K562 (cell line): ENCODE measurements at regions not wholly inside any gene's neighbourhood (a gene's known extent, or its start where the extent isn't known, plus 50 kb on each side); places are given as distances from the start of the nearest gene placed in this dataset.
"Not testable (repeated sequence)": the region's sequence is repeated elsewhere in the genome, so short reads cannot be mapped to it uniquely, and the experiment has no call there.

Experiments used
- ATAC-seq: fragments of 200-7000 bp; cut with Tn5 transposase; 3 replicates; pipeline ENCODE4 v1.9.1; 2020; ENCODE audit warnings: moderate library complexity
- BruUV-seq: library from RNA; stranded (reverse); fragments of 400-500 nt; replicated peaks from 2 replicates; lab custom pipeline; 2021; lab: Mats Ljungman, UMichigan
- CTCF ChIA-PET: fragments of 300-600 bp; formaldehyde crosslinking; extraction: SDS; loops from one replicate; lab custom pipeline; 2021; ENCODE audit warnings: low intra/inter-chr PET ratio; lab: Yijun Ruan, JAX
- POLR2A ChIA-PET: fragments of 300-600, 350-650 bp; sonication (Branson Sonifier 250); formaldehyde crosslinking; extraction: SDS; loops from one replicate; lab custom pipeline; 2021; ENCODE audit warnings: antibody characterized with exemption, inconsistent platforms; lab: Yijun Ruan, JAX
- DNase-seq, 4 experiments: peaks; one replicate each; pipeline versions ENCODE4 v3.0.0 to v3.0.0-alpha.2; 2011 to 2018; ENCODE audit warnings: low spot score in 3 of 4, mixed read lengths in 3 of 4; ENCODE audit errors: extremely low read depth in 1 of 4
- FAIRE-seq: peaks from 2 replicates; lab custom pipeline; 2011; peaks lifted over from hg19 to GRCh38; lab: Jason Lieb, UNC
- H2AFZ ChIP-seq: 2 replicates; pipeline ENCODE4 v1.6.0; 2011; ENCODE audit warnings: low read depth, low read length, control low read depth, inconsistent platforms
- H3K27ac ChIP-seq: fragments of 200-600 bp; 3 replicates; pipeline ENCODE4 v1.8.0; 2011; ENCODE audit warnings: low read depth, mild to moderate bottlenecking, control low read depth, inconsistent platforms, low read length, moderate library complexity, mixed read lengths; ENCODE audit errors: extremely low read depth
- H3K27me3 ChIP-seq, 2 experiments: fragments of 300-600 bp in 1 of 2; 2 replicates in 1 of 2; 3 replicates in 1 of 2; pipeline versions ENCODE4 v1.6.0 to v1.8.0; 2011; ENCODE audit warnings: inconsistent platforms in 2 of 2, low read length in 2 of 2, mild to moderate bottlenecking in 1 of 2, mixed read lengths in 1 of 2, moderate library complexity in 1 of 2; ENCODE audit not compliant: control insufficient read depth in 2 of 2, insufficient read depth in 2 of 2
- H3K36me3 ChIP-seq: fragments of 300-600 bp; 3 replicates; pipeline ENCODE4 v1.8.0; 2011; ENCODE audit warnings: mild to moderate bottlenecking, low read length, inconsistent platforms; ENCODE audit not compliant: control insufficient read depth, insufficient read depth
- H3K4me1 ChIP-seq, 2 experiments: fragments of 200-600 bp in 1 of 2; replicated peaks in 1 of 2; 2 replicates in 1 of 2; 3 replicates in 1 of 2; pipeline versions ENCODE4 v1.5.1 to v1.8.0; 2011; ENCODE audit warnings: inconsistent platforms in 2 of 2, low read length in 2 of 2, mild to moderate bottlenecking in 1 of 2, mixed read lengths in 1 of 2, moderate library complexity in 1 of 2; ENCODE audit not compliant: control insufficient read depth in 2 of 2, insufficient read depth in 2 of 2
- H3K4me2 ChIP-seq: 2 replicates; pipeline ENCODE4 v1.6.1; 2011; ENCODE audit warnings: low read length, control low read depth, inconsistent platforms, mixed read lengths; ENCODE audit not compliant: insufficient read depth
- H3K4me3 ChIP-seq: fragments of 200-600 bp; sonication (generic), shearing (Covaris generic); 2 replicates; pipeline ENCODE4 v1.5.1; 2016; ENCODE audit warnings: control low read depth, inconsistent platforms
- H3K79me2 ChIP-seq: fragments of 200-600 bp; 3 replicates; pipeline ENCODE4 v1.8.0; 2011; ENCODE audit warnings: low read length, inconsistent platforms; ENCODE audit not compliant: control insufficient read depth, insufficient read depth
- H3K9ac ChIP-seq, 2 experiments: 2 replicates each; pipeline versions ENCODE4 v1.6.0 to v1.6.1; 2011; ENCODE audit warnings: low read depth in 2 of 2, low read length in 2 of 2, control low read depth in 1 of 2, inconsistent platforms in 1 of 2, mild to moderate bottlenecking in 1 of 2, mixed read lengths in 1 of 2; ENCODE audit not compliant: insufficient read depth in 1 of 2
- H3K9me1 ChIP-seq: one replicate; pipeline ENCODE4 v1.6.0; 2011; ENCODE audit warnings: inconsistent platforms, mild to moderate bottlenecking, low read length, moderate library complexity; ENCODE audit not compliant: control insufficient read depth, insufficient read depth
- H3K9me3 ChIP-seq: replicated peaks from 2 replicates; pipeline ENCODE4 v1.5.1; 2011; ENCODE audit warnings: low read depth, low read length, inconsistent platforms; ENCODE audit not compliant: control insufficient read depth, insufficient read depth
- H4K20me1 ChIP-seq: replicated peaks from 2 replicates; pipeline ENCODE4 v1.6.1; 2011; ENCODE audit warnings: low read length, inconsistent platforms, mixed read lengths; ENCODE audit not compliant: control insufficient read depth, insufficient read depth
- RCOR1 ChIP-seq, 2 experiments: IDR thresholded peaks; 2 replicates each; pipeline ENCODE4 v1.6.1; 2012; ENCODE audit warnings: low read depth in 2 of 2, low read length in 2 of 2, borderline replicate concordance in 1 of 2, improper control_type of control experiment in 1 of 2
- WGBS: fragments of 100-300 bp; shearing (Covaris generic); methylation state at CpG from one replicate; pipeline ENCODE4 v1.1.6; 2016; ENCODE audit warnings: low coverage, mixed read lengths; ENCODE audit not compliant: insufficient coverage; ENCODE audit errors: missing lambda C conversion rate; 5-methylcytosine and 5-hydroxymethylcytosine counted together
- in situ Hi-C: fragments of 300-500 bp; cut with MboI; formaldehyde crosslinking; loops from 4 replicates; pipeline ENCODE4 v1.15.0; 2018; ENCODE audit warnings: inconsistent platforms, mixed read lengths
- intact Hi-C: fragments of 100-400 bp; cut with micrococcal nuclease; formaldehyde crosslinking; loops from 2 replicates; pipeline ENCODE4 v1.14.2; 2022

DNA sequence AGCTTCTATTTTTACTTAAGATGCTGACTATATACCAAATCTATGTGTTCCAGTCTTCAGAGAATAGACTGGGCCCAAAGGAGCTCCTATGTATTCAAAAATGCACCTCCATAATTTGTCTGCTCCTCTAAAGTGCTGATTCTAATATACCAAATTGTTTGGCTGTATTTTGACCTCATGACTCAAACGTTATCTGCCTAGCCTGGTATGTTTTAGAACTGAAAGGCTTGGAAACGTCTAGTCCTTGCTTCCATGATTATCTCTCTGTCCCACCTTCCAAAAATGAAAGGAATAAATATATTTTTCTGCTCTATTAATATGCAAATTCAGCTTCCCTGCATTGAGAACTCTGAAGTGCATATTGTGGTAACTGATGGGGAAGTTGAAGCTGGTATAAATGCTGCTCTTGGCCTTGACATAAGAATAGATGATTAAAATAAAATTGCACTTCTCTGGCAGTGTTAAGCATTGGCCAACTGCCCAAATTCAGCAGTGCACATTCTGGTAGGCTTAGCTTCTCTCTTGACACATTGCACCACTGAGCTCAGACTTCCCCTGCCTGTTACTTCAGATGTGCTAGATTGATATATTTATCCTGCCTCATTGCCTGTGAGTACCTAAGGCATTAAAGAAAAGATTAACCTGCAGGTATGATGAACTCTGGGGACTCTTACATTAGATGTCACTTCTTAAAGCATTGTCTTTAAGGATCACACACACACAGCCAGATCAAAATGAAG lies 882.3 kb downstream of the RPS29 start:
- no peak overlapping the region for H3K9ac ChIP-seq
- H4K20me1 ChIP-seq, result no peaks in the 10 kb centered on the region
- H3K9me3 ChIP-seq, result no peaks in the 10 kb centered on the region
- TF ChIP-seq RCOR1 (IDR thresholded peaks at IDR 0.05; ENCODE audit: borderline replicate concordance in 1 of 2, low read depth in 2 of 2, low read length in 2 of 2), result no peak
- H3K4me2 ChIP-seq, result no peak overlapping the region
- ATAC-seq (no peak), DNase-seq (no peak), FAIRE-seq (no peak)
- no peaks in the 10 kb centered on the region for H3K27me3 ChIP-seq
- BruUV-seq, result no TSS peak
- H3K4me3 ChIP-seq, result no peak overlapping the region
- H3K36me3 ChIP-seq, result no peaks in the 10 kb centered on the region
- no peaks in the 10 kb centered on the region for H3K79me2 ChIP-seq
- H3K9me1 ChIP-seq, result no peaks in the 10 kb centered on the region
- CTCF ChIA-PET, result no interaction called here
- H3K4me1 ChIP-seq, result no peaks in the 10 kb centered on the region
- H3K27ac ChIP-seq, result no peak overlapping the region
- POLR2A ChIA-PET, result no interaction called here
- in situ Hi-C loops (no loop called here), intact Hi-C loops (no loop called here)
- no peak overlapping the region for H2AFZ ChIP-seq
- 0% methylated on average over 2 of the region's 2 CpGs for WGBS

DNA sequence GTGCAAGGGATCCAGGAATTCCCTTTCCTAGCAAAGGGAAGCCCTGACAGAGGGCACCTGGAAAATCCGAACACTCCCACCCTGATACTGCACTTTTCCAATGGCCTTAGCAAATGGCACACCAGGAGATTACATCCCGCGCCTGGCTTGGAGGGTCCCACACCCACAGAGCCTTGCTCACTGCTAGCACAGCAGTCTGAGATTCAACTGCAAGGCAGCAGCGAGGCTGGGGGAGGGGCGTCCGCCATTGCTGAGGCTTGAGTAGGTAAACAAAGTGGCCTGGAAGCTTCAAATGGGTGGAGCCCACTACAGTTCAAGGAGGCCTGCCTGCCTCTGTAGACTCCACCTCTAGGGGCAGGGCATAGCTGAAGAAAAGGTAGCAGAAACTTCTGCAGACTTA lies 888.8 kb downstream of the RPS29 start:
- H3K9me1 ChIP-seq, H4K20me1 ChIP-seq, H3K4me3 ChIP-seq, H3K79me2 ChIP-seq, in situ Hi-C loops, H3K4me2 ChIP-seq, CTCF ChIA-PET, H3K9me3 ChIP-seq, H3K36me3 ChIP-seq, H3K4me1 ChIP-seq, ATAC-seq, H3K27ac ChIP-seq, H2AFZ ChIP-seq, H3K9ac ChIP-seq, FAIRE-seq, DNase-seq, intact Hi-C loops, H3K27me3 ChIP-seq, BruUV-seq: not testable (repeated sequence)
- 0% methylated on average over 2 of the region's 6 CpGs for WGBS
- POLR2A ChIA-PET, result interaction anchor here (0.6 kb wide), 1 partner anchor 1226 kb away, joined by 3 read pairs; no protein-coding TSS in a partner anchor
